ENCODE measurements at regions not wholly inside any gene's neighbourhood (a gene's known extent, or its start where the extent isn't known, plus 50 kb on each side); places are given as distances from the start of the nearest gene placed in this dataset.
A peak's percentile ranks its signal among the peaks of the same experiment; 100 is the strongest.
"Not testable (repeated sequence)": the region's sequence is repeated elsewhere in the genome, so short reads cannot be mapped to it uniquely, and the experiment has no call there.

GRCh38 chr3:195983880-195984279 lies 75.5 kb upstream of the TNK2 start:
- DNase-seq; H3K4me3 ChIP-seq (ENCODE audit: low read length in 3 of 3); H3K4me1 ChIP-seq (ENCODE audit: control insufficient read depth in 2 of 3, insufficient read depth in 2 of 3, low read depth in 1 of 3, low read length in 3 of 3); H3K27ac ChIP-seq (ENCODE audit: low read depth in 2 of 2, low read length in 2 of 2); FAIRE-seq; H3K9me3 ChIP-seq (ENCODE audit: control insufficient read depth in 2 of 3, insufficient read depth in 1 of 3, low read length in 3 of 3); H3K9ac ChIP-seq (ENCODE audit: low read length in 3 of 3); H3K27me3 ChIP-seq (ENCODE audit: control insufficient read depth, insufficient read depth, low read length); H3K36me3 ChIP-seq (ENCODE audit: control insufficient read depth in 2 of 3, insufficient read depth in 3 of 3, low read length in 3 of 3); intact Hi-C loops (cut with DNase I): not testable (repeated sequence)

- peak in 1 of 5 donors; percentile 20 for DNase-seq
- FAIRE-seq; H3K9me3 ChIP-seq (ENCODE audit: control insufficient read depth in 2 of 3, insufficient read depth in 1 of 3, low read length in 3 of 3); H3K4me1 ChIP-seq (ENCODE audit: control insufficient read depth in 2 of 3, insufficient read depth in 2 of 3, low read depth in 1 of 3, low read length in 3 of 3); H3K9ac ChIP-seq (ENCODE audit: low read length in 3 of 3); H3K27me3 ChIP-seq (ENCODE audit: control insufficient read depth, insufficient read depth, low read length); H3K27ac ChIP-seq (ENCODE audit: low read depth in 2 of 2, low read length in 2 of 2); H3K36me3 ChIP-seq (ENCODE audit: control insufficient read depth in 2 of 3, insufficient read depth in 3 of 3, low read length in 3 of 3); H3K4me3 ChIP-seq (ENCODE audit: low read length in 3 of 3); intact Hi-C loops (cut with DNase I): not testable (repeated sequence)
Observed at GRCh38 chr3:195982754-195983153, 74.4 kb upstream of the TNK2 start.

- H3K9me3 ChIP-seq (ENCODE audit: control insufficient read depth in 2 of 3, insufficient read depth in 1 of 3, low read length in 3 of 3); H3K4me1 ChIP-seq (ENCODE audit: control insufficient read depth in 2 of 3, insufficient read depth in 2 of 3, low read depth in 1 of 3, low read length in 3 of 3); H3K36me3 ChIP-seq (ENCODE audit: control insufficient read depth in 2 of 3, insufficient read depth in 3 of 3, low read length in 3 of 3); H3K27ac ChIP-seq (ENCODE audit: low read depth in 2 of 2, low read length in 2 of 2); intact Hi-C loops (cut with DNase I); H3K9ac ChIP-seq (ENCODE audit: low read length in 3 of 3); H3K4me3 ChIP-seq (ENCODE audit: low read length in 3 of 3); FAIRE-seq; H3K27me3 ChIP-seq (ENCODE audit: control insufficient read depth, insufficient read depth, low read length): not testable (repeated sequence)
- peak in 1 of 5 donors; percentile 3 for DNase-seq
Observed at GRCh38 chr3:195981778-195982177, 73.4 kb upstream of the TNK2 start.

- DNase-seq = peak in 1 of 5 donors; percentile 23
- FAIRE-seq; H3K27ac ChIP-seq (ENCODE audit: low read depth in 2 of 2, low read length in 2 of 2); H3K27me3 ChIP-seq (ENCODE audit: control insufficient read depth, insufficient read depth, low read length); H3K9ac ChIP-seq (ENCODE audit: low read length in 3 of 3); H3K4me3 ChIP-seq (ENCODE audit: low read length in 3 of 3); H3K4me1 ChIP-seq (ENCODE audit: control insufficient read depth in 2 of 3, insufficient read depth in 2 of 3, low read depth in 1 of 3, low read length in 3 of 3); H3K9me3 ChIP-seq (ENCODE audit: control insufficient read depth in 2 of 3, insufficient read depth in 1 of 3, low read length in 3 of 3); intact Hi-C loops (cut with DNase I): not testable (repeated sequence)
- H3K36me3 ChIP-seq (ENCODE audit: control insufficient read depth in 2 of 3, insufficient read depth in 3 of 3, low read length in 3 of 3) = peaks cover 0 to 14% (median 0%) of the 10 kb centered on the region in 3 donors
Observed at GRCh38 chr3:195979877-195980276, 71.5 kb upstream of the TNK2 start.

DNA sequence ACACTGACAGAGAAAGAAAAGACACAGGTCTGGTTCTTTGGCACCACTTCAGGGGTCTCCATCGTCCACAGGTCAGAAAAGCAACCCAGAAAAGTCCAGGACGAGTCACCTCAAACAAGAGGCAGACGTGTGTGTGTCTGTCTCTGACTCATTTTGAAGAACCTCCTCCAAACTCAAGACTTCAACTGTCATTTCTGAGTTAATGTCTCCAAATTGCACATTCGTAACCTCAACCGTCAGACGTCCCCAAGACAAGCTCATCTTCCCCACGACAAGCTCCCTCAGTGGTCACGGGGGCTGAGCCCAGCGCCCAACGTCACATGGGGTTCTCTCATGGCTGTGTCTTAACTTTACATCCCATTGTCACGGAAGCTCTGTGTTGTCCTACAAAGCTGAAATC lies 70.2 kb upstream of the TNK2 start:
- H3K27me3 ChIP-seq (ENCODE audit: control insufficient read depth, insufficient read depth, low read length); H3K27ac ChIP-seq (ENCODE audit: low read depth in 2 of 2, low read length in 2 of 2); H3K9me3 ChIP-seq (ENCODE audit: control insufficient read depth in 2 of 3, insufficient read depth in 1 of 3, low read length in 3 of 3); H3K9ac ChIP-seq (ENCODE audit: low read length in 3 of 3); FAIRE-seq; H3K4me3 ChIP-seq (ENCODE audit: low read length in 3 of 3); DNase-seq; H3K4me1 ChIP-seq (ENCODE audit: control insufficient read depth in 2 of 3, insufficient read depth in 2 of 3, low read depth in 1 of 3, low read length in 3 of 3); intact Hi-C loops (cut with DNase I): not testable (repeated sequence)
- peaks cover 0 to 14% (median 0%) of the 10 kb centered on the region in 3 donors for H3K36me3 ChIP-seq (ENCODE audit: control insufficient read depth in 2 of 3, insufficient read depth in 3 of 3, low read length in 3 of 3)

DNA sequence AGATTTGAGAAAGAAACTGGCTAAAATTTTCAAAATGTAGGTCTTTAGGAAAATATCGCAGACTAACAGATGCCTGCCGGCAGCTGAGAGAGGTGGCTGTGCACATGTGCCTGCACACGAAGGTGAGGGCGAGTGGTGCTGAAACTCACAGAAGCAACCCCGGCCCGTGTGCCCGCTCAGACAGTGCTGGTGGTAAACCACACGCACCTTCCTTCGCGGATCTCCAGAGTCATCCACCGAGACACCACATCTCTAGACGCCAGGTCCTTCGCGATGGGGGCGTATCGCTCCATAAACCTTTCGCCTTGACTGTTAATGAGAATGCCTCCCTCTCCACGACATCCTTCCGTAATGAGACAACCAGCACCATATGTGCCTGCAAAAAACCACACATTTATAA lies 68.5 kb upstream of the TNK2 start:
- FAIRE-seq; H3K4me3 ChIP-seq (ENCODE audit: low read length in 3 of 3); H3K27ac ChIP-seq (ENCODE audit: low read depth in 2 of 2, low read length in 2 of 2); intact Hi-C loops (cut with DNase I); DNase-seq; H3K9ac ChIP-seq (ENCODE audit: low read length in 3 of 3); H3K4me1 ChIP-seq (ENCODE audit: control insufficient read depth in 2 of 3, insufficient read depth in 2 of 3, low read depth in 1 of 3, low read length in 3 of 3); H3K27me3 ChIP-seq (ENCODE audit: control insufficient read depth, insufficient read depth, low read length); H3K9me3 ChIP-seq (ENCODE audit: control insufficient read depth in 2 of 3, insufficient read depth in 1 of 3, low read length in 3 of 3): not testable (repeated sequence)
- H3K36me3 ChIP-seq (ENCODE audit: control insufficient read depth in 2 of 3, insufficient read depth in 3 of 3, low read length in 3 of 3) = peaks cover 0 to 10% (median 0%) of the 10 kb centered on the region in 3 donors

DNA sequence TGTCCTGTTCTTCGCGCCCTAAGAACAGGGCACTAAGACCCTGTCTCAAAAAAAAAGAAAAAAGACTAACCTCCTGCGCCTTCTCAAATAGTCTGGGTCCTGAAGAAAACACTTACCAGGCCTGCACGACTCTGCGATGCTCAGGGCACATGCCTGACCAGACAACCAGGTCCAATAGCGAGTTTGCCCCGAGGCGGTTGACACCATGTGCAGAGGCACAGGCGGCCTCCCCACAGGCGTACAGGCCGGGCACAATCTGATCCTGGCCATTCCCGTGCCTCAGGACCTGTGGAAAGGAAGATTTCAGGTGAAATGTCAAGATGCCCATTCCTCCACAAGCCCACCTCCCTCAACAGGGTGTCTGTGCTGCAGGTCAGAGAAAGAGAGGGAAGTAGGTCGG lies 65.9 kb upstream of the TNK2 start:
- H3K9me3 ChIP-seq (ENCODE audit: control insufficient read depth in 2 of 3, insufficient read depth in 1 of 3, low read length in 3 of 3); H3K9ac ChIP-seq (ENCODE audit: low read length in 3 of 3); H3K27me3 ChIP-seq (ENCODE audit: control insufficient read depth, insufficient read depth, low read length); FAIRE-seq; H3K4me3 ChIP-seq (ENCODE audit: low read length in 3 of 3); DNase-seq; H3K4me1 ChIP-seq (ENCODE audit: control insufficient read depth in 2 of 3, insufficient read depth in 2 of 3, low read depth in 1 of 3, low read length in 3 of 3); intact Hi-C loops (cut with DNase I); H3K27ac ChIP-seq (ENCODE audit: low read depth in 2 of 2, low read length in 2 of 2): not testable (repeated sequence)
- peaks cover 0 to 21% (median 8%) of the 10 kb centered on the region in 3 donors for H3K36me3 ChIP-seq (ENCODE audit: control insufficient read depth in 2 of 3, insufficient read depth in 3 of 3, low read length in 3 of 3)

DNA sequence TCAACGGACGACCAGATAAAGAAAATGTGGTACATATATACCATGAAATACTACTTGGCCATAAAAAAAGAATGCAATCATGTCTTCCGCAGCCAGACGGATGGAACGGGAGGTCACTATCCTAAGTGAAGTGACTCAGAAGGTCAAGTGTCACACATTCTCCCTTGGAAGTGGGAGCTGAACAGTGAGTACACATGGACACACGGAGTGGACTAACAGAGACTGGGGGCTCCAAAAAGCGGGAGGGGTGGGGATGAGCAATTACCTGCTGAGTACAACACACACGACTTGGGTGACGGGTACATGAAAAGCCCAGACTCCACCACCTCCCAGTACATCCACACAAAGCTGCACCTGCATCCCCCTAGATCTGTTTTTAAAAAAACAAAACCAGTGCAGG lies 62.5 kb upstream of the TNK2 start:
- H3K4me1 ChIP-seq (ENCODE audit: control insufficient read depth in 2 of 3, insufficient read depth in 2 of 3, low read depth in 1 of 3, low read length in 3 of 3); DNase-seq; H3K27ac ChIP-seq (ENCODE audit: low read depth in 2 of 2, low read length in 2 of 2); H3K4me3 ChIP-seq (ENCODE audit: low read length in 3 of 3); FAIRE-seq; H3K9me3 ChIP-seq (ENCODE audit: control insufficient read depth in 2 of 3, insufficient read depth in 1 of 3, low read length in 3 of 3); intact Hi-C loops (cut with DNase I); H3K27me3 ChIP-seq (ENCODE audit: control insufficient read depth, insufficient read depth, low read length); H3K9ac ChIP-seq (ENCODE audit: low read length in 3 of 3): not testable (repeated sequence)
- H3K36me3 ChIP-seq (ENCODE audit: control insufficient read depth in 2 of 3, insufficient read depth in 3 of 3, low read length in 3 of 3) = peaks cover 0 to 18% (median 8%) of the 10 kb centered on the region in 3 donors

All from kidney (tissue), 10 donors.